Stomach (tissue), 8 donors: ENCODE measurements at regions not wholly inside any gene's neighbourhood (a gene's known extent, or its start where the extent isn't known, plus 50 kb on each side); places are given as distances from the start of the nearest gene placed in this dataset.
"Not testable (repeated sequence)": the region's sequence is repeated elsewhere in the genome, so short reads cannot be mapped to it uniquely, and the experiment has no call there.

Source experiments
- DNase-seq, 2 donors: peaks; one replicate each; pipeline versions ENCODE4 v3.0.0 to v3.0.0-alpha.2; 2013 to 2019
- H3K27ac ChIP-seq, 5 donors: fragments of 200-600 bp in 4 of 5; sonication (generic) in 4 of 5; one replicate each; pipeline ENCODE4 v1.5.1; 2013 to 2019; ENCODE audit warnings: mild to moderate bottlenecking in 1 of 5, moderate library complexity in 1 of 5
- H3K27me3 ChIP-seq, 3 donors: fragments of 200-600 bp; sonication (generic); one replicate each; pipeline ENCODE4 v1.5.1; 2017 to 2019; ENCODE audit warnings: mixed run types in 1 of 3
- H3K36me3 ChIP-seq, 4 donors: fragments of 200-600 bp; sonication (generic); 1 replicate in 3 of 4; 2 replicates in 1 of 4; pipeline ENCODE4 v1.5.1; 2016 to 2019
- H3K4me1 ChIP-seq, 4 donors: fragments of 200-600 bp; sonication (generic); one replicate each; pipeline ENCODE4 v1.5.1; 2016 to 2019
- H3K4me3 ChIP-seq, 4 donors: fragments of 200-600 bp; sonication (generic) in 3 of 4; one replicate each; pipeline ENCODE4 v1.5.1; 2016 to 2019; ENCODE audit warnings: mild to moderate bottlenecking in 1 of 4
- H3K9me3 ChIP-seq, 4 donors: fragments of 200-600 bp; sonication (generic); one replicate each; pipeline ENCODE4 v1.5.1; 2016 to 2019
- CTCF ChIP-seq, 7 experiments: fragments of 450-650 bp in 4 of 7; fragments of 200-600 bp in 3 of 7; sonication (generic) in 3 of 7; IDR thresholded peaks; one replicate each; pipeline ENCODE4 v1.5.1; 2016 to 2019; ENCODE audit warnings: antibody characterized with exemption in 7 of 7, control low read depth in 2 of 7, mild to moderate bottlenecking in 1 of 7
- EP300 ChIP-seq: sonication (generic); formaldehyde crosslinking; IDR thresholded peaks from one replicate; pipeline ENCODE4 v1.6.1; 2017; ENCODE audit warnings: antibody characterized with exemption
- POLR2A ChIP-seq, 4 donors: fragments of 450-650 bp; IDR thresholded peaks; one replicate each; pipeline ENCODE4 v1.6.1; 2016; ENCODE audit warnings: antibody characterized with exemption in 4 of 4, control low read depth in 2 of 4, mild to moderate bottlenecking in 1 of 4, moderate library complexity in 1 of 4
- POLR2AphosphoS5 ChIP-seq, 3 donors: sonication (generic); formaldehyde crosslinking; IDR thresholded peaks; one replicate each; pipeline ENCODE4 v1.6.1; 2016; ENCODE audit warnings: antibody characterized with exemption in 3 of 3
- WGBS, 5 donors: extraction: QIAGEN DNeasy Blood & Tissue Kit in 3 of 5; methylation state at CpG; one replicate each; pipeline versions ENCODE4 v1.1.5 to v1.1.7; 2013 to 2018; 5-methylcytosine and 5-hydroxymethylcytosine counted together
- intact Hi-C: fragments of 100-400 bp; cut with DNase I; formaldehyde crosslinking; loops from one replicate; pipeline ENCODE4 v1.15.1; 2023; ENCODE audit warnings: low total_unique reads
- small RNA-seq, 4 donors: library from RNA; depleted of rRNA; stranded (forward); fragments of <200 nt; gene quantifications; one replicate each; pipeline ENCODE3, GENCODE V24; 2016
- donor health status: healthy with polysubstance abuse.
- donor health status: Bipolar disorder and iron deficiency.
- donor health status: healthy.

- Histone ChIP-seq H3K27ac (peak overlapping the region; percentile 75 to 88 (median 83)), H3K4me3 (peak overlapping the region; percentile 57 to 71 (median 65)), H3K9me3 (no peaks in the 10 kb centered on the region), H3K27me3 (no peaks in the 10 kb centered on the region), H3K36me3 (no peaks in the 10 kb centered on the region), H3K4me1 (peaks cover 0 to 16% (median 12%) of the 10 kb centered on the region in 4 donors)
- intact Hi-C loops: no loop called here
- 17 to 20% (median 19%) methylated on average over 10 of the region's 10 CpGs for WGBS, 5 donors
- TF ChIP-seq POLR2AphosphoS5 (IDR thresholded peaks at IDR 0.05) (peak in 2 of 3 donors; percentile 36 to 38), POLR2A (IDR thresholded peaks at IDR 0.05) (no peak), EP300 (no peak), CTCF (IDR thresholded peaks at IDR 0.05) (peak in 5 of 7 experiments; percentile 42 to 77 (median 71))
- peak; percentile 68 to 94 for DNase-seq
Measured at GRCh38 chr6:27188885-27189418, 58.5 kb upstream of the PRSS16 start.

- Histone ChIP-seq H3K27ac (no peak overlapping the region), H3K27me3 (no peaks in the 10 kb centered on the region), H3K36me3 (no peaks in the 10 kb centered on the region), H3K4me3 (no peak overlapping the region), H3K9me3 (no peaks in the 10 kb centered on the region), H3K4me1 (peaks cover 0 to 16% (median 12%) of the 10 kb centered on the region in 4 donors)
- no peak for DNase-seq
- intact Hi-C loops: no loop called here
- TF ChIP-seq EP300: no peak
- 85 to 93% (median 90%) methylated on average over 5 of the region's 5 CpGs for WGBS, 5 donors
Measured at GRCh38 chr6:27190126-27190525, 57.4 kb upstream of the PRSS16 start.

GRCh38 chr6:27194453-27194852, 53.0 kb upstream of the PRSS16 start:
- intact Hi-C loops, H3K9me3 ChIP-seq, H3K36me3 ChIP-seq, DNase-seq, H3K4me3 ChIP-seq, H3K27me3 ChIP-seq, H3K27ac ChIP-seq, H3K4me1 ChIP-seq: not testable (repeated sequence)
- 51 to 73% (median 63%) methylated on average over 4 of the region's 4 CpGs for WGBS, 5 donors

- intact Hi-C loops, H3K4me3 ChIP-seq, H3K4me1 ChIP-seq, H3K27ac ChIP-seq, H3K36me3 ChIP-seq, DNase-seq, H3K27me3 ChIP-seq, H3K9me3 ChIP-seq: not testable (repeated sequence)
- 62 to 77% (median 69%) methylated on average over 3 of the region's 3 CpGs for WGBS, 5 donors
Measured at GRCh38 chr6:27195547-27195946, 52.0 kb upstream of the PRSS16 start.

Small RNA genes lying in the stretch of these regions (small RNA-seq; reads per million reads assigned to genes)
- gene MIR3143 (0 reads per million in 4 donors), gene RNU2-62P (0 to 0.08 (median 0) reads per million in 4 donors)
